Natural killer cell (primary cell): ENCODE measurements at regions not wholly inside any gene's neighbourhood (a gene's known extent, or its start where the extent isn't known, plus 50 kb on each side); places are given as distances from the start of the nearest gene placed in this dataset.

Source experiments
- ATAC-seq, 3 donors: fragments of 150-1000 bp in 2 of 3; fragments of 200-7000 bp in 1 of 3; cut with Tn5 transposase; 1 replicate in 1 of 3; 2 replicates in 2 of 3; pipeline ENCODE4 v1.10.0; 2021; ENCODE audit warnings: mild to moderate bottlenecking in 2 of 3, moderate library complexity in 2 of 3
- DNase-seq, 2 donors: peaks; one replicate each; pipeline versions ENCODE4 v3.0.0 to v3.0.0-alpha.2; 2013 to 2021; ENCODE audit warnings: mixed read lengths in 1 of 2
- H3K27ac ChIP-seq: one replicate; pipeline ENCODE4 v1.5.1; 2013; ENCODE audit warnings: mild to moderate bottlenecking, low read length
- H3K27me3 ChIP-seq: one replicate; pipeline ENCODE4 v1.6.1; 2013; ENCODE audit warnings: low read length; ENCODE audit not compliant: control insufficient read depth, insufficient read depth
- H3K36me3 ChIP-seq: one replicate; pipeline ENCODE4 v1.6.1; 2013; ENCODE audit warnings: low read length; ENCODE audit not compliant: control insufficient read depth, insufficient read depth
- H3K4me1 ChIP-seq: one replicate; pipeline ENCODE4 v1.6.1; 2013; ENCODE audit warnings: low read length; ENCODE audit not compliant: control insufficient read depth, insufficient read depth
- H3K4me3 ChIP-seq: one replicate; pipeline ENCODE4 v1.5.1; 2013; ENCODE audit warnings: low read length
- H3K9me3 ChIP-seq: one replicate; pipeline ENCODE4 v1.6.1; 2013; ENCODE audit warnings: low read length; ENCODE audit not compliant: control insufficient read depth, insufficient read depth
- H3K27ac Mint-ChIP-seq, 2 donors: one replicate each; pipeline ENCODE4 v1.8.0; 2022; ENCODE audit warnings: mild to moderate bottlenecking in 2 of 2, mixed read lengths in 2 of 2, moderate library complexity in 1 of 2
- H3K27me3 Mint-ChIP-seq, 2 donors: one replicate each; pipeline ENCODE4 v1.8.0; 2022; ENCODE audit warnings: low read depth in 2 of 2, mixed read lengths in 2 of 2
- H3K36me3 Mint-ChIP-seq: one replicate; pipeline ENCODE4 v1.8.0; 2022; ENCODE audit warnings: mixed read lengths
- H3K4me1 Mint-ChIP-seq, 2 donors: one replicate each; pipeline ENCODE4 v1.8.0; 2022; ENCODE audit warnings: mixed read lengths in 2 of 2
- H3K4me3 Mint-ChIP-seq: one replicate; pipeline ENCODE4 v1.8.0; 2022; ENCODE audit warnings: mild to moderate bottlenecking, moderate library complexity, mixed read lengths
- H3K9me3 Mint-ChIP-seq, 2 donors: one replicate each; pipeline ENCODE4 v1.8.0; 2022; ENCODE audit warnings: mixed read lengths in 2 of 2
- WGBS: methylation state at CpG from one replicate; pipeline ENCODE4 v1.1.7; 2013; ENCODE audit warnings: missing lambda C conversion rate; ENCODE audit not compliant: insufficient coverage; 5-methylcytosine and 5-hydroxymethylcytosine counted together
- intact Hi-C: fragments of 100-400 bp; cut with micrococcal nuclease; formaldehyde crosslinking; loops from one replicate; pipeline ENCODE4 v1.14.2; 2022
- TF ChIP-seq, protein P1 (sequence below): fragments of 200-600 bp; IDR thresholded peaks from one replicate; pipeline ENCODE4 v1.8.0; 2022; ENCODE audit warnings: antibody characterized with exemption

DNA sequence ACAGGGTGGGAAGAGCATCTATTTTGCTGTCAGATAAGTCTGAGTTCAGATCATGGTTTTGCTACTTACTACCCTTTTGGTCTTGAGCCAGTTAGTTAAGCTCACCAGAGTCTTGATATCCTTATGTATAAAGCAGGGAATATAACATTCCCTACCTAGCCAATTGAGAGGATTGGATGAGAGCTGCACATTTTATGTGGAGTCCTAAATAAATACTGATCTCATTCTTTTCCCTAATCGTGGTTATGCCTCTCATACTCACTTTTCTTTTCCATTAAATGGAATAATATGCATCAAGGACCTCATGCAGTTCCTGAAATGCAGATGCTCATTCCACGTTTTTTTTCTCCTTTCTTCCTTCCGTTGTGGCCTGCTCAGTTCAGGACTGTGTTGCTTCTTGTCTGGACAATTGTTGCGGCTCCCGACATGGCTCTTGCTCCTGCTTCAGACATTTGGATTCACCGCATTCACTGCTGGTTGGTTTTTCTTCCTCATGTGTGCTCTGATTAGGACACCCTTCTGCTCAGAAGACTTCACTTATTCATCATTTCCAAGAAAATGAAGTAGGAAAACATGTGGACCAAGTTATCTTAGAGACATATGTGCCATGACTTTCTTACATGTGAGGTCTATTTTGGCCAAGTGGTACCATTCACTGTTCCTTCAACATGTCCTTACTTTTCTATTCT is 90.2 kb downstream of the NFKBIZ start:
- Mint-ChIP-seq H3K27me3 (no peaks in the 10 kb centered on the region), H3K9me3 (no peaks in the 10 kb centered on the region), H3K27ac (no peak overlapping the region), H3K4me3 (no peak overlapping the region), H3K36me3 (no peaks in the 10 kb centered on the region), H3K4me1 (peaks cover 13 to 14% of the 10 kb centered on the region in 2 donors)
- H3K36me3 ChIP-seq = no peaks in the 10 kb centered on the region
- ATAC-seq = no peak
- H3K27me3 ChIP-seq = no peaks in the 10 kb centered on the region
- 92% methylated on average over 6 of the region's 6 CpGs for WGBS
- H3K9me3 ChIP-seq = no peaks in the 10 kb centered on the region
- no peak overlapping the region for H3K4me3 ChIP-seq
- intact Hi-C loops = loop anchor here (5.0 kb wide), 1 partner anchor 87 kb away; no protein-coding TSS in a partner anchor
- TF ChIP-seq, protein P1, sequence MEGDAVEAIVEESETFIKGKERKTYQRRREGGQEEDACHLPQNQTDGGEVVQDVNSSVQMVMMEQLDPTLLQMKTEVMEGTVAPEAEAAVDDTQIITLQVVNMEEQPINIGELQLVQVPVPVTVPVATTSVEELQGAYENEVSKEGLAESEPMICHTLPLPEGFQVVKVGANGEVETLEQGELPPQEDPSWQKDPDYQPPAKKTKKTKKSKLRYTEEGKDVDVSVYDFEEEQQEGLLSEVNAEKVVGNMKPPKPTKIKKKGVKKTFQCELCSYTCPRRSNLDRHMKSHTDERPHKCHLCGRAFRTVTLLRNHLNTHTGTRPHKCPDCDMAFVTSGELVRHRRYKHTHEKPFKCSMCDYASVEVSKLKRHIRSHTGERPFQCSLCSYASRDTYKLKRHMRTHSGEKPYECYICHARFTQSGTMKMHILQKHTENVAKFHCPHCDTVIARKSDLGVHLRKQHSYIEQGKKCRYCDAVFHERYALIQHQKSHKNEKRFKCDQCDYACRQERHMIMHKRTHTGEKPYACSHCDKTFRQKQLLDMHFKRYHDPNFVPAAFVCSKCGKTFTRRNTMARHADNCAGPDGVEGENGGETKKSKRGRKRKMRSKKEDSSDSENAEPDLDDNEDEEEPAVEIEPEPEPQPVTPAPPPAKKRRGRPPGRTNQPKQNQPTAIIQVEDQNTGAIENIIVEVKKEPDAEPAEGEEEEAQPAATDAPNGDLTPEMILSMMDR = no peak
- no peak overlapping the region for H3K27ac ChIP-seq
- H3K4me1 ChIP-seq = peaks cover 6% of the 10 kb centered on the region
- DNase-seq = no peak

- Histone ChIP-seq H3K36me3 (no peaks in the 10 kb centered on the region), H3K9me3 (no peaks in the 10 kb centered on the region), H3K4me1 (peaks cover 6% of the 10 kb centered on the region), H3K4me3 (no peak overlapping the region), H3K27ac (no peak overlapping the region), H3K27me3 (no peaks in the 10 kb centered on the region)
- intact Hi-C loops = no loop called here
- peak in 1 of 2 donors; percentile 34 for DNase-seq
- Mint-ChIP-seq H3K4me1 (peaks cover 7 to 8% of the 10 kb centered on the region in 2 donors), H3K4me3 (no peak overlapping the region), H3K27ac (no peak overlapping the region), H3K36me3 (no peaks in the 10 kb centered on the region), H3K27me3 (no peaks in the 10 kb centered on the region), H3K9me3 (no peaks in the 10 kb centered on the region)
- TF ChIP-seq, protein P1 = no peak
- no peak for ATAC-seq
- 65% methylated on average over 9 of the region's 9 CpGs for WGBS
Measured at GRCh38 chr3:101940521-101941317, 91.4 kb downstream of the NFKBIZ start.

DNA sequence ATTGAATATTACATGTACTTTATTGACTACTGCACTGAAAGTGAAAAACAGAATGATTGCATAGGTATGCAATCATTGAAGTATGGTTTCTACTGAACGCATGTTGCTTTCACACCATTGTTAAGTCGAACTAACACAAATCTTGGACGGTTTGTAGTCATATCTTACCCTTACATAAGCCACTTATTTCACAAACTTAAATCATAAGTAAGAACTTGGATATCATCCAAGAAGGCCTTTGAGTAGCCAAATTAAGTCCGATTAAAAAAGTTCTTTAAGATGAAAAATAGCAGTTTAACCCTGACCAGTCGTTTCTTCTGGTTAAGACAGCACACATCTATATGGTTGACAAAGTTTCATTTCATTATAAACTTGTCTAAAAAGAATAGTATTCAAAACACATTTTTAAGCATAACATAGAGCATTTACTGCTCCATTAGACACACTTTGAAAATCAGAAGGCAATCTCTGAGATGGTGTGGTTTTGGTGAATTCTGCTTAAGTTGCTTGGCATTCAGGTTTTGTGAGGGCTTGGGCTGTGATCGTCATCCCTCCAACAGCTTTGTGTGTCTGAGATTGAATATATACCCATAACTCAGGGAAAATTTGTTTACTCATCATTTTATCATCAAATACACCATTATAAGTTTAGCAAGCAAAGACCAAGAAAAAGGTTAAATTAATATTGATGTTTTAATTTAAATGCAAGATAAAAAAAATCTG is 92.2 kb downstream of the NFKBIZ start:
- Histone ChIP-seq H3K4me3 (no peak overlapping the region), H3K4me1 (peaks cover 3% of the 10 kb centered on the region), H3K36me3 (no peaks in the 10 kb centered on the region), H3K27ac (no peak overlapping the region), H3K27me3 (no peaks in the 10 kb centered on the region), H3K9me3 (no peaks in the 10 kb centered on the region)
- Mint-ChIP-seq H3K27ac (no peak overlapping the region), H3K9me3 (no peaks in the 10 kb centered on the region), H3K27me3 (no peaks in the 10 kb centered on the region), H3K4me3 (no peak overlapping the region), H3K36me3 (no peaks in the 10 kb centered on the region), H3K4me1 (peaks cover 7 to 8% of the 10 kb centered on the region in 2 donors)
- intact Hi-C loops = no loop called here
- DNase-seq (no peak), ATAC-seq (no peak)
- TF ChIP-seq, protein P1 = no peak
- WGBS = 61% methylated on average over 5 of the region's 6 CpGs
